KMS-11 (cell line): ENCODE measurements at regions not wholly inside any gene's neighbourhood (a gene's known extent, or its start where the extent isn't known, plus 50 kb on each side); places are given as distances from the start of the nearest gene placed in this dataset.

Source experiments
- H2AFZ ChIP-seq: fragments of 200-600 bp; sonication (generic); 2 replicates; pipeline ENCODE4 v1.6.1; 2016; ENCODE audit warnings: antibody characterized with exemption, mixed run types, low read depth
- H3K27ac ChIP-seq: fragments of 200-600 bp; sonication (generic); 2 replicates; pipeline ENCODE4 v1.6.1; 2016; ENCODE audit warnings: mild to moderate bottlenecking, mixed run types
- H3K27me3 ChIP-seq: fragments of 200-600 bp; sonication (generic); 2 replicates; pipeline ENCODE4 v1.6.1; 2017; ENCODE audit warnings: mild to moderate bottlenecking, low read depth, mixed run types, moderate library complexity; ENCODE audit not compliant: insufficient read depth
- H3K36me3 ChIP-seq: fragments of 200-600 bp; sonication (generic); 2 replicates; pipeline ENCODE4 v1.6.1; 2017; ENCODE audit warnings: mild to moderate bottlenecking, mixed run types; ENCODE audit not compliant: insufficient read depth
- H3K4me1 ChIP-seq: fragments of 200-600 bp; sonication (generic); 2 replicates; pipeline ENCODE4 v1.6.1; 2016; ENCODE audit warnings: mild to moderate bottlenecking, low read depth, mixed run types; ENCODE audit not compliant: poor library complexity, severe bottlenecking
- H3K4me2 ChIP-seq: fragments of 200-600 bp; sonication (generic); 2 replicates; pipeline ENCODE4 v1.7.0; 2016; ENCODE audit warnings: mild to moderate bottlenecking, mixed run types
- H3K4me3 ChIP-seq: fragments of 200-600 bp; sonication (generic); IDR thresholded peaks from 2 replicates; pipeline ENCODE4 v1.6.1; 2017; ENCODE audit warnings: low read depth, low read length, mixed read lengths; ENCODE audit not compliant: insufficient read depth
- H3K79me2 ChIP-seq: fragments of 200-600 bp; sonication (generic); 2 replicates; pipeline ENCODE4 v1.6.1; 2016; ENCODE audit warnings: low read depth, mixed run types; ENCODE audit not compliant: insufficient read depth
- H3K9ac ChIP-seq: fragments of 200-600 bp; sonication (generic); 2 replicates; pipeline ENCODE4 v1.6.1; 2016; ENCODE audit warnings: mild to moderate bottlenecking, mixed run types
- H4K20me1 ChIP-seq: fragments of 200-600 bp; sonication (generic); 2 replicates; pipeline ENCODE4 v1.6.1; 2016; ENCODE audit warnings: mild to moderate bottlenecking, mixed run types; ENCODE audit not compliant: insufficient read depth
- TF ChIP-seq, protein P1 (sequence below): fragments of 200-600 bp; sonication (generic); conservative IDR thresholded peaks from 2 replicates; pipeline ENCODE4 v1.6.1; 2017; ENCODE audit warnings: low read depth, mild to moderate bottlenecking, antibody characterized with exemption, low read length, moderate library complexity, mixed read lengths

GRCh38 chr21:28617300-28617699, 375.4 kb downstream of the LTN1 start:
- Histone ChIP-seq H3K4me1 (no peaks in the 10 kb centered on the region), H3K36me3 (no peaks in the 10 kb centered on the region), H3K4me3 (no peak overlapping the region), H3K27me3 (no peaks in the 10 kb centered on the region), H2AFZ (no peak overlapping the region), H3K27ac (no peak overlapping the region), H3K9ac (no peak overlapping the region), H3K79me2 (no peaks in the 10 kb centered on the region), H4K20me1 (no peaks in the 10 kb centered on the region), H3K4me2 (no peak overlapping the region)
- TF ChIP-seq, protein P1, sequence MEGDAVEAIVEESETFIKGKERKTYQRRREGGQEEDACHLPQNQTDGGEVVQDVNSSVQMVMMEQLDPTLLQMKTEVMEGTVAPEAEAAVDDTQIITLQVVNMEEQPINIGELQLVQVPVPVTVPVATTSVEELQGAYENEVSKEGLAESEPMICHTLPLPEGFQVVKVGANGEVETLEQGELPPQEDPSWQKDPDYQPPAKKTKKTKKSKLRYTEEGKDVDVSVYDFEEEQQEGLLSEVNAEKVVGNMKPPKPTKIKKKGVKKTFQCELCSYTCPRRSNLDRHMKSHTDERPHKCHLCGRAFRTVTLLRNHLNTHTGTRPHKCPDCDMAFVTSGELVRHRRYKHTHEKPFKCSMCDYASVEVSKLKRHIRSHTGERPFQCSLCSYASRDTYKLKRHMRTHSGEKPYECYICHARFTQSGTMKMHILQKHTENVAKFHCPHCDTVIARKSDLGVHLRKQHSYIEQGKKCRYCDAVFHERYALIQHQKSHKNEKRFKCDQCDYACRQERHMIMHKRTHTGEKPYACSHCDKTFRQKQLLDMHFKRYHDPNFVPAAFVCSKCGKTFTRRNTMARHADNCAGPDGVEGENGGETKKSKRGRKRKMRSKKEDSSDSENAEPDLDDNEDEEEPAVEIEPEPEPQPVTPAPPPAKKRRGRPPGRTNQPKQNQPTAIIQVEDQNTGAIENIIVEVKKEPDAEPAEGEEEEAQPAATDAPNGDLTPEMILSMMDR = no peak

DNA sequence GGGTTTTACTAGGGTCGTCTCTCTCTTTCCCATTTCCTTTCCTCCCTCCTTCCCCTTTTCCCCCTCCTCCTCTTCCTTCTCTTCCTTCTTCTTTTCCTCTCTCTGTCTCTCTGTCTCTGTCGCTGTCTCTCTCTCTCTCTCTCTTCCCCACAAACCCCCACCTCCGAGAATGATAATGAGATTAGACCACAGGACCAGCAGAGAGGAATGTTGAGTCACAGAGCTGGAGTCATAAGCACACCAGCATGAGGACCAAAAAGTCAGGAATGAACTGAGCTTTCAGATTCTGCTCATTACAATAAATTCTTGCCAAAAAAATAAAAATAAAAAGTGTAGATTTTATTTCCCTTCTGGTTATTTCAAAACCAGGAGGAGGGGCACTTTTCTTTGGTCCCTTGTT, 377.4 kb downstream of the LTN1 start:
- Histone ChIP-seq H2AFZ (no peak overlapping the region), H3K4me1 (no peaks in the 10 kb centered on the region)
- TF ChIP-seq, protein P1 = no peak

GRCh38 chr21:28614791-28615190, 377.9 kb downstream of the LTN1 start:
- Histone ChIP-seq H3K27me3 (no peaks in the 10 kb centered on the region), H3K9ac (no peak overlapping the region), H4K20me1 (no peaks in the 10 kb centered on the region), H2AFZ (no peak overlapping the region), H3K4me2 (no peak overlapping the region), H3K27ac (no peak overlapping the region), H3K36me3 (no peaks in the 10 kb centered on the region), H3K79me2 (no peaks in the 10 kb centered on the region), H3K4me1 (no peaks in the 10 kb centered on the region), H3K4me3 (no peak overlapping the region)
- TF ChIP-seq, protein P1 = no peak

More for the DNA sequence above, 377.4 kb downstream of the LTN1 start:
- H3K79me2 ChIP-seq = no peaks in the 10 kb centered on the region
- no peak overlapping the region for H3K9ac ChIP-seq
- no peak overlapping the region for H3K27ac ChIP-seq
- no peak overlapping the region for H3K4me2 ChIP-seq
- H4K20me1 ChIP-seq = no peaks in the 10 kb centered on the region
- H3K36me3 ChIP-seq = no peaks in the 10 kb centered on the region
- H3K27me3 ChIP-seq = no peaks in the 10 kb centered on the region
- no peak overlapping the region for H3K4me3 ChIP-seq

GRCh38 chr21:28608646-28609045, 384.0 kb downstream of the LTN1 start:
- Histone ChIP-seq H3K4me2 (no peak overlapping the region), H3K36me3 (no peaks in the 10 kb centered on the region), H4K20me1 (no peaks in the 10 kb centered on the region), H2AFZ (no peak overlapping the region), H3K4me3 (no peak overlapping the region), H3K27ac (no peak overlapping the region), H3K4me1 (no peaks in the 10 kb centered on the region), H3K27me3 (no peaks in the 10 kb centered on the region), H3K79me2 (no peaks in the 10 kb centered on the region), H3K9ac (no peak overlapping the region)
- TF ChIP-seq, protein P1 = no peak
